ENCODE measurements at regions not wholly inside any gene's neighbourhood (a gene's known extent, or its start where the extent isn't known, plus 50 kb on each side); places are given as distances from the start of the nearest gene placed in this dataset.

GRCh38 chr3:165636684-165637015 lies 200.6 kb downstream of the BCHE start:
- Histone ChIP-seq H3K36me3 (no peaks in the 10 kb centered on the region), H3K27ac (no peak overlapping the region), H3K9me3 (no peaks in the 10 kb centered on the region), H3K27me3 (no peaks in the 10 kb centered on the region), H3K4me1 (no peaks in the 10 kb centered on the region), H3K4me3 (no peak overlapping the region)
- DNase-seq (ENCODE audit: low spot score in 2 of 2) = no peak
- TF ChIP-seq CTCF (IDR thresholded peaks at IDR 0.05) (no peak), POLR2AphosphoS5 (IDR thresholded peaks at IDR 0.05) (no peak), EP300 (IDR thresholded peaks at IDR 0.05) (no peak), POLR2A (IDR thresholded peaks at IDR 0.05) (no peak)
- WGBS = 100% methylated on average over 1 of the region's 1 CpG

GRCh38 chr3:165635791-165636683 lies 201.2 kb downstream of the BCHE start:
- H3K4me3 ChIP-seq = no peak overlapping the region
- no peak overlapping the region for H3K27ac ChIP-seq
- H3K27me3 ChIP-seq = no peaks in the 10 kb centered on the region
- no peaks in the 10 kb centered on the region for H3K4me1 ChIP-seq
- no peak for DNase-seq (ENCODE audit: low spot score in 2 of 2)
- H3K36me3 ChIP-seq = no peaks in the 10 kb centered on the region
- 87% methylated on average over 5 of the region's 5 CpGs for WGBS
- no peak for TF ChIP-seq POLR2AphosphoS5 (IDR thresholded peaks at IDR 0.05)
- TF ChIP-seq EP300 (IDR thresholded peaks at IDR 0.05) = no peak
- no peak for TF ChIP-seq CTCF (IDR thresholded peaks at IDR 0.05)
- TF ChIP-seq POLR2A (IDR thresholded peaks at IDR 0.05) = no peak
- no peaks in the 10 kb centered on the region for H3K9me3 ChIP-seq

- H3K36me3 ChIP-seq = no peaks in the 10 kb centered on the region
- peaks cover 15% of the 10 kb centered on the region for H3K9me3 ChIP-seq
- no peak overlapping the region for H3K27ac ChIP-seq
- no peak for DNase-seq (ENCODE audit: low spot score in 2 of 2)
- no peaks in the 10 kb centered on the region for H3K27me3 ChIP-seq
- TF ChIP-seq POLR2A (IDR thresholded peaks at IDR 0.05) (no peak), CTCF (IDR thresholded peaks at IDR 0.05) (no peak), POLR2AphosphoS5 (IDR thresholded peaks at IDR 0.05) (no peak), EP300 (IDR thresholded peaks at IDR 0.05) (no peak)
- no peak overlapping the region for H3K4me3 ChIP-seq
- no peaks in the 10 kb centered on the region for H3K4me1 ChIP-seq
- 86% methylated on average over 3 of the region's 3 CpGs for WGBS
These were observed 212.5 kb downstream of the BCHE start for GRCh38 chr3:165624761-165625160.

GRCh38 chr3:165622356-165622755 lies 214.9 kb downstream of the BCHE start:
- H3K4me1 ChIP-seq = no peaks in the 10 kb centered on the region
- H3K4me3 ChIP-seq = no peak overlapping the region
- peaks cover 15% of the 10 kb centered on the region for H3K9me3 ChIP-seq
- WGBS = 93% methylated on average over 2 of the region's 2 CpGs
- no peaks in the 10 kb centered on the region for H3K36me3 ChIP-seq
- no peaks in the 10 kb centered on the region for H3K27me3 ChIP-seq
- TF ChIP-seq POLR2AphosphoS5 (IDR thresholded peaks at IDR 0.05) (no peak), POLR2A (IDR thresholded peaks at IDR 0.05) (no peak), CTCF (IDR thresholded peaks at IDR 0.05) (no peak), EP300 (IDR thresholded peaks at IDR 0.05) (no peak)
- H3K27ac ChIP-seq = no peak overlapping the region
- no peak for DNase-seq (ENCODE audit: low spot score in 2 of 2)

- TF ChIP-seq POLR2A (IDR thresholded peaks at IDR 0.05) (no peak), EP300 (IDR thresholded peaks at IDR 0.05) (no peak), POLR2AphosphoS5 (IDR thresholded peaks at IDR 0.05) (no peak), CTCF (IDR thresholded peaks at IDR 0.05) (no peak)
- Histone ChIP-seq H3K27ac (no peak overlapping the region), H3K36me3 (no peaks in the 10 kb centered on the region), H3K9me3 (peaks cover 15% of the 10 kb centered on the region), H3K27me3 (no peaks in the 10 kb centered on the region), H3K4me3 (no peak overlapping the region), H3K4me1 (no peaks in the 10 kb centered on the region)
- DNase-seq (ENCODE audit: low spot score in 2 of 2) = no peak
- WGBS = 69% methylated on average over 2 of the region's 2 CpGs
These were observed 218.2 kb downstream of the BCHE start for GRCh38 chr3:165619069-165619468.

All from suprapubic skin (tissue), 4 donors.